Umbilical cord (tissue), 1 donor: ENCODE measurements at regions not wholly inside any gene's neighbourhood (a gene's known extent, or its start where the extent isn't known, plus 50 kb on each side); places are given as distances from the start of the nearest gene placed in this dataset.

Source experiments
- DNase-seq: peaks from one replicate; pipeline ENCODE4 v3.0.0-alpha.2; 2015; ENCODE audit warnings: low spot score

DNA sequence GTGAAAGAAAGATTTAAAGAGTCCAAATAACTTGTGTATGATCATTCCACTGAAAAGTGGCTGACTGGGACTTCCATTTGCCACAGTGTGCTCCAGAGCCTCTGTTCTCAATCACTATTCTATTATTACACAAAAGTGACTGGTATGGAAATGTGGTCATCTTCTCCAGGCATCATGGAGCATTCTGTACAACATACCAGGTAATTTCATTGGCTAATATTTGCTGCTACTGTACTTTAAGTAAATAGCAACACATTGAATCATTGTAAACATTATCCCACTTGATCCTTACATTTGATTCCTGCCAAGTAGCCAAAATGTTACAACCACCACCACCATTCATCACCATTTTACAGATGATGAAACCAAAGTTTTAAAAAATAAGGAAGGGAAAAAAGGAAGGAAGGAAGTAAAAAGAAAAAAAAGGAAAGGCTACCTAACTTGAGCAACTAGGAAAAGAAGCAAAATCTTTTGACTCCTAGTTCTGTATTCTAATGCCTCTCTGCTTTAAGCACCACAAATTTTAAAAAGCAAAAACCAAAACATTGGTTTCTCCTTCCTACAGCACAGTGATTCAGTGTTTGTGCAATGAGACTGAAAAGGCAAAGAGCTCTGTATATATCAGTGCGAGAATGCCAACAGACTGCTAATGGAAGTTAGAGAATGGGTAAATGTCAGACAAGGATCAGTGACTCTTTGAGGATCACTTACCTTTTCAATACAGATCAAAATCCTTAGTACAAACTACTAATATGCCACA is 361.4 kb upstream of the PTBP2 start:
- DNase-seq, result no peak

DNA sequence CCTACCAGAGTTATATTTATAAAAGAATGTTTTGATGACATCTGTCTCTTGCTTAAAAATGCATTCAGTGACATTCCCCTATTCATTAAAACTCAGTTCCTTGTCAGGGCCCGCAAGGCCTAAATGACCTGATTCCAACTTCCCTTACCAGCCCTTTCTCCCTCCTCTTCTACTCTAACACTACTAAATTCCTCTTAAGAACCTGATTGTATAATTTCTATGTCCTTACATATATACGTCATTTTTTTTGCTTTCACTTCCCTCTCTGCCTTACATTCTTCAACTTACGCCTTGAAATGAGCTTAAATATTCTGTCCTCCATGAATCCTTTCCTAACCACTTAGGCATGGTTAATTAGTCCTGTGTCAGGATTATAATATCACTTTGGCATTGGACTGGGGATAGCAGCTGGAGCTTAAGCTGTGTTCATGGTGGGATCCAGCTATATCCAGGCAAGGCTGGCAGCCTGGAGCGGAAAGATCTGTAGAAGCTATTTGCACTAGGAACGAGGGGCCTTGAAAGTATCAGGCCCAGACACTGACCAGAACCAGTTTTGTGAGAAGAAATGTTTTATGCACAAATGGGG is 360.2 kb upstream of the PTBP2 start:
- peak; percentile 36 for DNase-seq

DNA sequence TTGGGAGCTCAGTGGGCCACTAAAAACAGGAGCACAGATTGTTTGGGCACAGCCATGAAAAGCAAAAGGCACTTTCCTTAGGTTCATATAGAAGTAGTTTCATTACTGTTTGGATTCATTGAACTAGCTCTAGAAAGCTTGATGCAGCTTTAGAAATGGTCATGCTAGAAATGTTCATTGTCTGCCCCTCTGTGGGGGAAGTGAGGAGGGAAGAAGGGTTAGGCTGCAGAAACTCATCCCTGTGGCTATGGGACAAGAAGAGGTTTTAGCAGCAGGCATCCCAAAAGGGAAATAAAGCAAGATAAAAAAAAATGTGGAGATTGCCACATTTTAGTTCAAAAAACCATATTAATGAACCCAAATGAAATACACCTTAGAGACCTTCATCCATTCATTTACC is 359.6 kb upstream of the PTBP2 start:
- DNase-seq, result no peak

DNA sequence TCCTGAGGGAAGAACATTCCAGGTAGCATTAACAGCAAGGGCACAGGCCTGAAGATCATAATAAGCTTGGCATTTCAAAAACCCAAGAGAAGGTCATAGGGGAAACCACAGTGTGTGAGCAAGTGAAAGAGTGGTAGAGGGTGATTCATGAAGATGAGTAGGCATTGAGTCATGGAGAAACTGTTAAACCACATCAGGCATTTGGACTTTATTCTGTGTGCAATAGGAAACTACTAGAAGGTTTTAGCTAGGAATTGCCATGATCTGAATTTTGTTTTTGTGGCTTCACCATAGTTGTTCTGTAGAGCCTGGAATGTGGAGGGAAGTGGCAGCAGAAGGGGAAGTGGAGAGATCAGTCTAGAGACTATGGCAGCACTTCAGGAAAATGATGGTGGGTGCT is 359.0 kb upstream of the PTBP2 start:
- DNase-seq, result peak; percentile 51

DNA sequence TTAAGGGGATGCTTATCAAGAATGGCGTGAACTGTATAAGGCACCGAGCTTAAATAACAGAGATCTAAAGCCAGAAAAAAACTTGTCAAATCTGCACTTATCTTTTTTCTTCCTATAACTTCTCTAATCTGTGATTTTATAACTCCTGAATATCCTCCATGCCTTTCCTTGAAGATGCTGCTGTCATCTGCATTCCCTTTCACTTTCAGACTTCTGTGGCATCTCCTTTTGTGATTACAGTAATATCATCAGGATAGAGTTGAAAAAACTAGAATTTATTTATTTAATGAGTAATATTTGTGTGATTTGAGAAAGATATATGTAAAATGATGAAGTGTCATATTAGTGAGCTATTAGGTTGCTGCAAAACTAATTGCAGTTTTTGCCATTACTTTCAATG is 357.8 kb upstream of the PTBP2 start:
- DNase-seq, result peak; percentile 71

DNA sequence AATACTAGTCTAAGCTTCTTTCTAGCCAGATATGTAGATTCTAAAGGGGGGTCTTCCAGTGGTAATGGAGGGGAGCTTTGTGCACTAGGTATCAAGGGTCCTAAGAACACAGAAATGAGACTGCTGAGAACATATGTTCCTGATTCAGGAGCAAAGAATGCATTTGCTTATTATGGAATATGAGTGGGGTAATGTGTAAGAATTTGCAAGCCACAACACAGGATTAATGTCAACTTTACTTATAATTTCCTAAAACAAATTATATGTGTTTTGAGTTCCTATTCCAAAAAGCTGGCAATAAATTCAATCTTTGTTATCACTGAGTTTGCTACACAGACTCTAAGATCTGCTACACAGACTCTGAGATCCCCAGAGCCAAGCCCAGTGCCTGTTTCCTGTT is 357.0 kb upstream of the PTBP2 start:
- peak; percentile 27 for DNase-seq

DNA sequence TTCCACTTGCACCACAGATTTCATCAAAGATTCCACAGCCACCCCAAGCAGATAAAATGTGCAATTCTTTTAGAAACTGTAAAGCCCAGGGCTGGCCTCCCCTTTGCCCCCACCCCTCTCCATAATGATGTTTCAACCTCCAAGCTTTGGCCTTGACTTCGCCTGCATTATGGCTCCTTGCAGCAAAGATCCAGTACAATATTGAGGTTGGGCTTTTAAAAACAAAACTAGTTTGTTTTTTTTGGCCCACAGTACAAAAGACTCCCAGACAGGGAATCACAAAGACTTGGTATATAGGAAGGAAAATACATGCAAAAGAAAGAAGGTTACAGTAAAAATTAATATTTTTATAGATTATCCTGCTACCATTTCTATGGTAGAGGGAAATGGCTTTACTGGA is 356.5 kb upstream of the PTBP2 start:
- peak; percentile 17 for DNase-seq

DNA sequence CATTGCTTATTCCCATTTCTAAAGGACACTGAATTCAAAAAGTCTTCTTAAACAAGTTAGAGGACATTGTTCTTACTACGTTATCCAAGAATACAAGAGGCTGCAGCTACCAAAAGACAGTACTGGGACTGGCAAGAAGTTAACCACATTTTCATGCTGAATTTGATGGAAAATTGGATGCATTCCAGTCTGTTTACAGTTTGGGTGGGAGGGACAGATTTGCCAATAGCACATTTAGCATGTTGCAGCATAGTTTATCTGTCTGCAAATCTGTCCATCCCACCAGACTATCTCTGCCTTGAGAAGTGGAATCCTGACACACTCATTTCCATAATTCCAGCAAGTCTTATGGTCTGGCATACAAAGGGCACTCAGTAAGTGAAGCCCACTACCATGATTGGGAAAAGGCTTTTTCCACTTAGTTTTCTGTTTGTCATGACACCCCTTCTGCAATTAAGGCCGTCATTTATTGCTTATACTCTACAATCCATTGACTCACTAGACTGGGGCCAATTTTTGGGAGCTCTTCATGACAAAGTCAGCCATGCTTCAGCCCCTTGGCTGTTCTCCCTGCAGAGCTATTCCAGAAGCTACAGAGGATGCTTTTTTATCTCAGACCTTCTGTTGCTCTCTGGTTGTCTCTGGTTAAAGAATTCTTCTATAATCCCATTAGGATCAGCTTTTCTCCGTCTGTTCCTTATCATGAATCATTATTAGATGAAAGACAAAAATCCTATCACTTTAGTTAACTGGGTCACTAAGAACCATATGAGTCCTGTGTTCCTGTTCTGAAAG is 355.8 kb upstream of the PTBP2 start:
- DNase-seq, result peak; percentile 95

DNA sequence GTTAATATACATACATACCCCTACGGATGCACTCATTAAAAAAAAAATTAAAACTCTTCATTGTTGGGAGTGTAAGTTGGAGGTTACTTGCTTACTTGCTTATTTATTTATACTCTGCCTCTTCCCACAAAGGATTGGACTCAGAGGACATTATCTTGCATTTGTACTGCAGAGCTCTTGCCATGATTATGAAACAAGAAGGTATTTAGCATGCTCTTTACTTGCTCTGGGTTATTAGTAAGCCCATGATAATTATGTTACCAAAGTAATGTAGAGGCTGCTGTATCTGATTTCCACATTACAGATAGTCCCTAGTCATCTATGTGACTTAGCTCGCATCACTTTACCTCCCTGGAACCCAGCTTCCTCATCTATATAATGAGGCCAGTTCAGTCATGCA is 355.1 kb upstream of the PTBP2 start:
- peak; percentile 70 for DNase-seq

DNA sequence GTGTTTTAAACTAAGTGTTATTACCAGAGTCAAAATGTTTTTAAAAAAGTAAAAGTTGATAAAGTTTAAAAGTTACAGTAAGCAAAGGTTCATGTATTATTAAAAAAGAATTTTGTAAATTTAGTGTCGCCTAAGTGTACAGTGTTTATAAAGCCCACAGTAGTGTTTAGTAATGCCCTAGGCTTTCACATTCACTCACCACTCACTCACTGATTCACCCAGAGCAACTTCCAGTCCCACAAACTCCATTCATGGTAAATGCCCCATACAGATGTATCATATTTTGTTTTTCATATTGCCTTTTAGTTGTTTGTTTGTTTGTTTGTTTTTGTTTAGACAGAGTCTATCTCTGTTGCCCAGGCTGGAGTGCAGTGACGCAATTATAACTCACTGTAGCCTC is 353.8 kb upstream of the PTBP2 start:
- no peak for DNase-seq

DNA sequence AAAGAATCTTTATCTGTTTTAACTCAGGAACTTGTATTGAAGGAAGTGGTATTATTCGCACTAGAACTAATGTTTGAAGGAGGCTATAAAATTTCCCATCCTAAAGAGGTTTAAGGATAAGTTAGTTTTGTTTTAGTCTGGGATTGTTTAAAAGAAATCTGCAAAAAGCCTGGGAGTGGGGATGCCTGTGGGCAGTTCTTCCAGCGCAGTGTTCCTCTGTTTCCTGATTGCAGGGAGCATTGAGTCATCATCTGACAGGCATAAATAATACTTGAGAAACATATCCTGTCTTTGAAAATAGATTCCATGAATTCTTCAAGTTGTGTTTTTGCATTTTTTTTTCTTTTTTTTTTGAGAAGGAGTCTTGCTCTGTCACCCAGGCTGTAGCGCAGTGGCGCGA is 350.8 kb upstream of the PTBP2 start:
- DNase-seq, result peak; percentile 79

DNA sequence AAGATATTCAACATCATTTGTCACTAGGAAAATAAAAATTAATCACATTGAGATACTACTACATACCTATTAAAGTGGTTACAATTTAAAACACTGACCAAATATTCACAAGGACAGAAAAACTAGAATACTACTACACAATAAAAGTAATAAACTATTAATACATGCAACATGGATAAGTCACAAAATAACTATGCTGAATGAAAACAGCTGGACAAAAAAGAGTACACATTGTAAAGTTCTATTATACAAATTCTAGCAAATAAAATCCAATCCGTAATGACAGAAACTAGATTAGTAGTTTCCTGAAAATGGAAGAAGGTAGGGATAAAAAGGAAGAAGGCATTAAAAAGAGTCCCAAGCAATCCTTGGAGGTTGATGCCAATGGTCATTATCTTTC is 348.7 kb upstream of the PTBP2 start:
- no peak for DNase-seq

DNA sequence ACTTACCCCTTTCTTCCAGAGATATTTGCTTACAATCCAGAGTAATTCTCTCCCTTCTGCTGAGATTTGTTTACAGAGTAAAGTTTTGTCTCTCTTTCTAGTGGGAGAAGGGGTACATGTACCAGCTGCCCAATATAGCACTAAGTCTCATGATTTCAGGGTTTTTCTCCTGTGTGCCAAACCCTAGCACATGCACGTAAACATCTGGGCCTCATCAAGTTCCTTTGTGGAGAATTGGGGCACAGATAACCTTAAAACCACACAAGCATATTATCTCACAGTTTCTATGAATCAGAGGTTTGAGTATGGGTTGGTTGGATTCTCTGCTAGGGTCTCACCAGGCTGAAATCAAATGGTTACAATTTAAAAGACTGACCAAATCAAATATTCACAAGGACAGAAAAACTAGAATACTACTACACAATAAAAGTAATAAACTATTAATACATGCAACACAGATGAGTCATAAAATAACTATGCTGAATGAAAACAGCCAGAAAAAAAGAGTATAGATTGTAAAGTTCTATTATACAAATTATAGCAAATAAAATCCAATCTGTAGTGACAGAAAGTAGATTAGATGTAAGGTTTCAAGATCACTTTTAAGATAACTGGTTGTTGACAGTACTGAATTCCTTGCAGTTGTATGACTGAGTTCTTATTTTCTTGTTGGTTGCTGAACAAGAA is 347.4 kb upstream of the PTBP2 start:
- DNase-seq, result no peak

DNA sequence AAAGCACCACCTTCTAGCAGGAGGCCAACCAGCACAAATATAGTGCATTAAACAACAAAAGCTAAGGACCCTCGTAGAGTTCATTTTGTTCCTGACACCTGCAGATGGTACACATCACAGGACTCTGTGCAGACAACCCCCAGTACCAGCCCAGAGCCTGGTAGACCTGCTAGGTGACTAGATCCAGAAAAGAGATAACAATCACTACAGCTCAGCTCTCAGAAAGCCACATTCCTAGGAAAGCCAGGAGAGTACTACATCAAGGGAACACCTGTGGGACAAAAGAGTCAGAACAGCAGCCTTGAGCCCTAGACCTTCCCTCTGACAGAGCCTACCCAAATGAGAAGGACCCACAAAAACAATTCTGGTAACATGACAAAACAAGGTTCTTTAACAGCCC is 344.7 kb upstream of the PTBP2 start:
- DNase-seq, result no peak

DNA sequence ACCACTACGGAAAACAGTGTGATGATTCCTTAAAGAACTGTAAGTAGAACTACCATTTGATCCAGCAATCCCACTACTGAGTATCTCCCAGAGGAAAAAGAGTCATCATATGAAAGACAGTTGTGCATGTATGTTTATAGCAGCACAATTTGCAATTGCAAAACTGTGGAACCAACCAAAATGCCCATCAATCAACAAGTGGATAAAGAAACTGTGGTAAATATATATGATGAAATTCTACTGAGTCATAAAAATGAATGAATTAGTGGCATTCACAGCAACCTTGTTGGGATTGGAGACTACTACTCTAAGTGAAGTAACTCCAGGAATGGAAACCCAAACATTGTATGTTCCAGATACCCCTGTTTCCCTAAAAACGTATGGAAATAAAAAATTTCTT is 337.0 kb upstream of the PTBP2 start:
- no peak for DNase-seq

DNA sequence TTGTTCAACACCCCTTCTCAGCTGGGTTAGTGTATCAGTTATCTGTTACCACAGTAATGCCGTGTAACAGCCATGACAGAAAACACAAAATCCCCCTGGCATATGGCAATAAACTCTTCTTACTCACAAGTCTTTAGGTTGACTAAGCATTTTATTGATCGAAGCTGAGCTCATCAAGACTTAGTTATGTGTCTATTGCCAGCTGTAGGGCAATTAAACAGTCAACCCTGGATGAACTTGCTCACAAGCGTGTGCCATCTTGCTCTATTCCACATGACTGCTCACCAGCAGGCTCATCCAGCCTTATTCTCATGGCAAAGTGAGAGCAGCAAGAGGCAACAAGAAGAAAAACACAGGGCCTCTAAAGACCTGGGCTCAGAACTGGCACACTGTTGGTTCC is 333.8 kb upstream of the PTBP2 start:
- DNase-seq, result no peak

DNA sequence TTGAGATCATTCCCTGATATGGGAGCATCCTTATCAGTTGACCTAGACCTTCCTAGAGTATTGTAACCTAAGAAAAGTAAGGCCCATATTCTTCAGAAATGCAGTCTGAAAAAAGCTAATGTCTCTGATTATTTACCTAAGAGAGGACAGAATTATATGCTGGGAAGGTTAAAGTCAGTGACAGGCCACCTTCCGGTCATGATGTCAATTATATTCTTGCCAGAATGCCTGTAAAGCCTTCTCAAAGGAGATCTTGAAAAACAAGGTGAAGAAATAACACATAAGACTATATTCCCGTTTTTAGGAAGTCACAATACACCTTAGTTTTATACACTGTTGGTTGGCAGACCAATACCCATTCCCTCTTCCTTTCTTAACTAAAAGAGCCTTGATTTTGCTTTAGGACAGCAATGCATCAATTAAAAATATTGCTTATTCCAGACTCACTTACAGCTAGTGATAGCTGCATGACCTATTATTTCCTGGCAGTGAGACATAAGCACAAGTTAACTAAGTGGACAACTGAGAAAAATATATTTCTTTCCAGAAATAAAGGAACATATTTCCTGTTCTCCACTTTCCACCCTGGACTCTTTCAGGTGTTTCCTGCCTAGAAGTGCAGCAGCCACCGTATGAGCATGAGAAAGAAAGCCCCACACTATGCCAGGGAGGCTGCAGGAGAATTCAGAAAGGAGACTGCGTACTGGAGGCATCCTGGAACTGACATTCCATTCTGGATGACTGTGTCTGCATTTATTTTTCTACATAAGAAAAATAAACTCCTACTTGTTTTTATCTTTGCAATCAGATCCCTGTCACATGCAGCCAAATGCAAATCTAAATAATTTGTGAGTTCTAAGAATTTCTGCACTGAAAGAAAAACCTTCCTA is 332.9 kb upstream of the PTBP2 start:
- peak; percentile 21 for DNase-seq

DNA sequence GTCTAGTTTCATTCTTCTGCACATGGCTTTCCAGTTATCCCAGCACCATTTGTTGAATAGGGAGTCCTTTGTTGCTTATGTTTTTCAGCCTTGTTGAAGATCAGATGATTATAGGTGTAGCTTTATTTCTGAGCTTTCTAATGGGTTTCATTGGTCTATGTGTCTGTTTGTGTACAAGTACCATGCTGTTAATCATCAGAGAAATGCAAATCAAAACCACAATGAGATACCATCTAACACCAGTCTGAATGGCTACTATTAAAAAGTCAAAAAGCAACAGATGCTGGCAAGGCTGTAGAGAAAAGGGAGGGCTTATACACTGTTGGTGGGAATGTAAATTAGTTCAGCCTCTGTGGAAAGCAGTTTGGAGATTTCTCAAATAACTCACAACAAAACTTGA is 321.5 kb upstream of the PTBP2 start:
- DNase-seq, result no peak

DNA sequence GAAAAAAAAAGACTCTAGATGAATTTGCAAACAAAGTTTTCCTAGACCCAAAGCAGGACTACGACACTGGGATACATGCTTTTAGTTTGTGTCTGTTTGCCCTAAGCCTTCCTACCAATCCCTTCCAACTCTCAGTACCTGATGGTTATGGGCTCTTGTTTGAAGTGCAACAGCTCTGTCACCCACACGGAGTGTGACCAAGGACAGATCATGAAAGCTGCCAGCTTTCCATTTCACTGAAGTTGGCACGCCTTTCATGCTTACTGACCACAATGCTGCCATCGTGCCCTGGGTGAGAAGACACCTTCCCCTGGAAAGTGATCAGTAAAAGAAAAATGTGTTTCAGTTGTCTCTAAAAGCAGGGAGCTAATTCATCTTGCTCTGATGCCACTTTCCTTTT is 312.5 kb upstream of the PTBP2 start:
- no peak for DNase-seq

DNA sequence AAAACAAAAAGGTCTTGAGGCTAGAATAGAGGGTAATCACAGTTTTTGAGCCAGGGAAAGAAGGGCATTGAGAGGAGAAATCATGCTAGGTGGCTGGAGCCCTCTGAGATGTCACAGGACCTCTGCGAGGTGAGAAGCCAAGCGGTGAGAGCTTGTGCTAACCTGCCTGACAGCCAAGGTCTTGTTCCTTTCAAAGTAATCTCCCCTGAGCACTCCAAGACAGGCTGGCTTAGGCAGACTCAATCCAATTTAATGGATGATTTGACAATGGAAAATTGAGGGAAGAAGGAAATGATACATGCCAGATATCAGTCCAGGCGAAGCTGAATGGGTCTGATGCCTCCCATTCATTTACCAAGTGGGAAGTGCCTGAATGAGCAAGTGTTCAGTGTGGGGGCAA is 311.9 kb upstream of the PTBP2 start:
- DNase-seq, result no peak

DNA sequence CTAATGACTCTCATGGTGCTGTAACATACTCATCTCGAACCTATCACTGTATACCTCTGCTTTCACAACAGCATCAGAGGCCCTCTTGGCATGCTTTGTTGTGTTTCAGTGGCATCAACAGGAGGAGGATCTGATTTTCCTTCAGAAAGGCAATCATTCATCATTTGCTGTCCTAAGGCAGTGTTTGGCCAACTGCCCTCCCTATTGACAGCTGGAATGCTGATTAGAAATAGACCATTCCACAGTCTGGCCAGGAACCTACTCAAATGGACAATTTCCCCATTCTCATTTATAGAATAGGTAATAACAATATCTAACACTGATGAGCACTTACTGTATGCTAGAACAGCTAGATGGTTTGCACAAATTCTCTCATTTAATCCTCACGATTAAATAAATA is 310.6 kb upstream of the PTBP2 start:
- no peak for DNase-seq
